ENCODE measurements at regions not wholly inside any gene's neighbourhood (a gene's known extent, or its start where the extent isn't known, plus 50 kb on each side); places are given as distances from the start of the nearest gene placed in this dataset.

GRCh38 chr10:21071001-21071673 lies 174.0 kb upstream of the NEBL start:
- no peak for DNase-seq

DNA sequence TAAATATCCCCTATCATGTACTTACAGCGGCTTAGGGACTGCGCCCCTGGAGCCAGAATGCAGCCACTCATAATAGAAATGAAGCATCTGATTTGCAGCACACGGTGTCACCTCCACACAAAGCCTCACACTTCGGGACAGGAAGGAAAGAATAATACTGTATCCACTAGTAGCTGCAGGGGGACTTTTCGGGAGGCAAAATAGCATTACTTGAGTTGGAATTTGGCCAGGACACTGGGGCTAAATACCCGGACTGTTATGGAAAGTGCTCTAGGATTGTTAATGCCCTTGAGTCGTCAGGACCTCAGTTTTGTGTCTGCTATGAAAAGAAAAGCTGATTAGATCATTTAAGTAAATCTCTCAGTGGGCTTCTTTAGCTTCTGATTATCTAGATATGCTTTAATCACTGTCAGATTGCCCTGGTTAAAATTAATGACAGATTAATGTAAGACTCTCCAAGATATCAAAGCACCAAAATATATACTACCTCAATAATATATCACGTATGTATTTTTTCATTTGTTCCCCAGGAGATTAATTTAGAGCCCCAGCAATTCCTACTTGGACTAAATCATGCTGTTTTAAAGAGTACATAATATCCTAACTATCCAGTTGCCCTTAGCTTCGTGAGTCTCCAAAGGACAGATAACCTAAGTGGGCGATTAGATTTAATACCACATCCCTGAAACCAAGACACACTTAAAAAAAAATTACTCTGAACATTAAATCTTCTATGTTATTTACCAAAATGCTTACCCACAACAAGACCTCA lies 173.0 kb upstream of the NEBL start:
- DNase-seq = no peak

GRCh38 chr10:21069278-21069677 lies 172.2 kb upstream of the NEBL start:
- DNase-seq = no peak

GRCh38 chr10:21068026-21068656 lies 171.0 kb upstream of the NEBL start:
- DNase-seq = no peak

DNA sequence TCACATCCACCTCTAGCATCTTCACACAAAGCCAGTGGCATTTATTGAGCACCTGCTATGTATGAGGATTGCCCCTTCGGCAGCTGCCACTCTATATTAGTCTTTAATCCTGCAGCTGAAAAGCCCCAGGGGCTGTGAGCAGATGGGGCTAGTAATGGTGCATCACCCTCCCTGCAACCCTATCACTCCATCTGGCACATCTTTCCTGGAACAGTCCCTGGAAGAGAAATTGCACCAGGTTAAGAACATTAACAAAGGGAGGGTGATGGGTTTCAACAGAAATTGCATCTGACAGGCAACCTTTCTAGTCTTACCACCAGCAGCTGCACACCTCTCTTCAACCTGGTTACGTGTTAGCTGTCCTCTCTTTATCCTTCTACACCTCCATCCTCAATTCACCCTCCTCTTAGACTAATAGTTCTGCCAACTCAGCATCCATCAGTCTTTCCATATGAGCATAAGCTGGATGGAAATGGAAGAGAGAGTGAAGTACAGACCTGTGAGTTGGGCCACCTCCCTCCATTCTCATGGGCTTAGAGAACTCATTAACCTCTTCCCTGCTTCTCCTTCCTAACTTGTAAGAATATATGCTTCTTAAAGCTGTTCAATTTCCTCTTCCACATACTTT lies 168.6 kb upstream of the NEBL start:
- DNase-seq = no peak

- DNase-seq = no peak
Measured at GRCh38 chr10:21061982-21062381, 164.9 kb upstream of the NEBL start.

DNA sequence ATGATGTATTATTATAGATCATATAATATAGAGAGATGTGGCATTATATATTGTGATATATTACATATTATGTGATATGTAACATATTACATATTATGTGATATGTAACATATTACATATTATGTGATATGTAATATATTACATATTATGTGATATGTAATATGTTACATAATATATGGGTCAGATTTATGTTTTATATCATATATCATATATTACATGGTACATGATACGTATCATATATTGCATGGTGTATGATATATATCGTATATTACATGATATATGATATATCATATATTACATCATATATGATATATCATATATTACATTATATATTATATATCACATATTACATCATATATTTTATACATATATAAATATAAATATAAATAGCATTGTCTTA lies 164.1 kb upstream of the NEBL start:
- DNase-seq = no peak

GRCh38 chr10:21060626-21061025 lies 163.5 kb upstream of the NEBL start:
- no peak for DNase-seq

DNA sequence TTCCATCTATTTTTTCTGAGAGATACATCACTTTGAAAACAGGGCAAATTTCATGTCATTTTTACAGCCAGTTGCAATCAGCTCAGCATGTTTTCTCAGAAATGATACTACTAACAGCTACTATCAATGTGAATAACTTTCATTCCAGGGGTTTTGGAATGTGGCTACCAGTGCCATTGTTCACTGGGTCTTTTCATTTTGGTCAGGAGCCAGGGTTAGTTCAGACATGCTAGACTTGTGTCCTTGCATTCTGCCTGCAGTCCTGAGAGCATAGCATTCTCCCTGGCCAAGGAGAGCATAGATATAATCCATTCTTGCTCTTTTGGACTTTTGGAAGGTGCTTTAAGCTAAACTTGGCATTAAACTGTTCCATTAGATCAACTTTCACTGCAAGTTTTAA lies 160.9 kb upstream of the NEBL start:
- no peak for DNase-seq

DNA sequence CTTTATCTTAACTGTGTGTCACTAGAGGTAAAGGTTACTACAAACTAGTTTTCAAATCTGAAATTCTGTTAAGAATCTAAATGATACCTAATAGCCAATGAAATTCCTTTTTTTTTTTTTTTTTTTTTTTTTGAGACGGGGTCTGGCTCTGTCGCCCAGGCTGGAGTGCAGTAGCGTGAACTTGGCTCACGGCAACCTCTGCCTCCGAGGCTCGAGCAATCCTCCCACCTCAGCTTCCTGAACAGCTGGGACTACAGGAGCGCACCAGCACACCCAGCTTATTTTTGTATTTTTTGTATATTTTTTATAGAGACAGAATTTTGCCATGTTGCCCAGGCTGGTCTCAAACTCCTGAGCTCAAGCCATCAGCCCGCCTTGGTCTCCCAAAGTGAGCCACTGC lies 160.3 kb upstream of the NEBL start:
- DNase-seq = no peak

DNA sequence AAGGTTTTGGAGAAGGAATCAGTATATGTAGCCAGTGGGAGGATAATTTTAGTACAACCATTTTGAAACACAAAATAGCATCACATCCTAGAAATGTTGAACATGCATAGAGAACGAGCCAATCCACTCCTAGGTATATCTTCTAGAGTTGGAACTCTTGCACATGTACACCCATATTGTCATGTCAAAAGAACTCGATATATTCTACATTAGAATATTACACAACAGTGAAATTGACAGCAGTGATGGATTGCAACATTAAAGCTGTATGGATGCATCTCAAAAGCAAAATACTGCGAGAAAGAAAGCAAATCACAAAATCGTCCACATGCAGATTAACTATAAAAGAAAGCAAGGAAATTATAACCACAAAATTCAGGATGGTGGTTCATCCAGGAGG lies 159.3 kb upstream of the NEBL start:
- DNase-seq = no peak

GRCh38 chr10:21055339-21056135 lies 158.4 kb upstream of the NEBL start:
- no peak for DNase-seq

DNA sequence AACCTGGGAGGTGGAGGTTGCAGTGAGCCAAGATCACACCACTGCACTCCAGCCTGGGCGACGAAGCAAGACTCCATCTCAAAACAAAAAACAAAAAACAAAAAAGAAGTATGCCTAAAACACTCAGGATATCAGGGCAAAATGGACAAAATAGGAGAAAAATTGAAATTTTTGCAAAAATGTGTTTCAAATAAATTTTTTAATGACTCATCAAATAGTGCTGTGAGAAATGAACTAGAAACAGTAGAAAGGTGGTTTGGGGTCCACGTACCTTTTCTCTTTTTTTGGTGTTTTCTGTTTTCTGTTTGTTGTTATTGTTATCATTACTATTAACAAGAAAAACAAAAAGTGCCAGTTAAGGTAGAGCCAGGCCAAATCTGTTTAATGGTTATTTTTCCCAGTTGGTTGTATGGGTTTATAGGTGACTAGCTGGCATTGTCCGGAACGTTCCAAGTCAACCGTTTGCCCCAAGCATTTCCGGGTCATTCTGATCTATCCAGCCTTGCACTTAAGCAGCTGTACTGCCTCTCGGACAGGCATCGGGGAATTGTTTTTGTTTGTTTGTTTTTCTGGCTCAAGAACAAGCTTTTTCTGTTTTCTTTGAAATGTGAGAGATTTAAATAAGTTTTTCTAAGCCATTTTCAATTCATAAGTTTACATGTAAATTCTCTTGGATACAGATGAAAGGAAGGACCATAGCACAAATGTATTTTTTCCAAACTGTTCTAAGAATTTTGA lies 157.0 kb upstream of the NEBL start:
- DNase-seq = no peak

- no peak for DNase-seq
Measured at GRCh38 chr10:21052709-21053104, 155.6 kb upstream of the NEBL start.

- no peak for DNase-seq
Measured at GRCh38 chr10:21052072-21052708, 155.1 kb upstream of the NEBL start.

DNA sequence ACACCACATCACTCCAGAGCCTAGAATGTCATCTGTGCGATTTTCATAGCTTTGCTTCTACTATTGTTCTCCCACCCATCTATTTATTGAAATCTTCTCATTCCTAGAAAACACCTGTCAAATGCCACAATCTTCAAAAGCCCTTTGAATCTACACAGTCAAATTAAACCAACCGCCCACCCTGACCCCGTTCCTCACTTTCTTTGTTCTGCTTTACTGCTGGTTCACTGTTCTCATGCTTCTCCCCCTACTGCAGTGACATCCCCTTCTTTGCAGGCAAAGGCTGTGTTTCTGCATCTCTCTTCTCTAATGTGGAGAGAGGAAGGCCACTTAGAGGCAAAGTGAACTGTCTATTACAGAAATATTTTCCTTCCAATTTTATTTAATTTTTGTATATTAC lies 152.4 kb upstream of the NEBL start:
- no peak for DNase-seq

GRCh38 chr10:21048068-21048467 lies 151.0 kb upstream of the NEBL start:
- no peak for DNase-seq

- DNase-seq = no peak
Measured at GRCh38 chr10:21047511-21047910, 150.4 kb upstream of the NEBL start.

- no peak for DNase-seq
Measured at GRCh38 chr10:21047096-21047495, 150.0 kb upstream of the NEBL start.

DNA sequence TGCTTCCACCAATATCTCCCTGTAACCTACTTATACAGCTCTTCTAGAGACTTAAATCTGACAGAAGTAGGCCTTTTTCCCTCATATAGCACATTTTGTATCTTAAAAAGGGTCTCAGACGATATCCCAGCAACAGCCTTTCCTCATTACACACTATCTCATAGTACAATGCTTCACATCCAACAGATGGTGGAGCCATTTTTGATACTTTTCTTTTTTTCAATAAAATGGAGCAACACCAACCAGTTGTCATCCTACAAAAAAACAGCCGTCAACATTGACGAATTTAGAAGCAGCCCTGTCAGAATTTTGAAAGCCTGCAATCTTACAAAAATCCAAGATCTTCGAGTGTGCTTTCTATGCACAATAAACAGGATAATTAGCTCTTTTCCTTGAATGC lies 145.9 kb upstream of the NEBL start:
- DNase-seq = no peak

DNA sequence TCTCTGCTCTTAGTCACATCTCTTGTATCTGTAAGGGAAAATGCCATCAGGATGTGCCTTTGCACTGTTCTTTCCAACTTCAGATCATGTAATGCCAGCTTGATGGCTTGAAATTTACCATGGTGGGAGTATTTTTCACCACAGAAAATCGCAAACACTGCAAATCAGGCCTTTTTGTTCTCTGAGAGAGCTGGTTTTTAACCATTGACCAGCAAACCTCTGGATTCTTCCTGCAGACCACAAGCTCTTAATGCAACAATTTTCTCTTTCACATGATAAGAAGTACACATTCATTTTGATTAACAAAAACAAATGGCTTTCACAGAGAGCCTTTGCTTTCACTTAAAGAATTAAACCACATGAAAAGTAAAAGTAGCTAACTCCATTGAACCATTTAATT lies 145.4 kb upstream of the NEBL start:
- DNase-seq = no peak
